T-helper 2 cell (primary cell): ENCODE measurements at regions not wholly inside any gene's neighbourhood (a gene's known extent, or its start where the extent isn't known, plus 50 kb on each side); places are given as distances from the start of the nearest gene placed in this dataset.
"Not testable (repeated sequence)": the region's sequence is repeated elsewhere in the genome, so short reads cannot be mapped to it uniquely, and the experiment has no call there.

ENCODE experiments used
- DNase-seq, 5 experiments: peaks; one replicate each; pipeline versions ENCODE4 v3.0.0 to v3.0.0-alpha.2; 2012 to 2022

GRCh38 chr4:184280137-184280536, 62.5 kb upstream of the ENPP6 start:
- no peak for DNase-seq

GRCh38 chr4:184279496-184280061, 61.9 kb upstream of the ENPP6 start:
- DNase-seq, result no peak

GRCh38 chr4:184277769-184278168, 60.1 kb upstream of the ENPP6 start:
- DNase-seq, result not testable (repeated sequence)

- not testable (repeated sequence) for DNase-seq
These were observed 59.3 kb upstream of the ENPP6 start for GRCh38 chr4:184277010-184277409.

- not testable (repeated sequence) for DNase-seq
These were observed 58.7 kb upstream of the ENPP6 start for GRCh38 chr4:184276346-184276745.

GRCh38 chr4:184275766-184276165, 58.1 kb upstream of the ENPP6 start:
- DNase-seq, result no peak

- no peak for DNase-seq
These were observed 56.7 kb upstream of the ENPP6 start for GRCh38 chr4:184274286-184274951.

GRCh38 chr4:184273166-184274147, 55.8 kb upstream of the ENPP6 start:
- peak in 1 of 5 experiments; percentile 92 for DNase-seq

- DNase-seq, result no peak
These were observed 53.2 kb upstream of the ENPP6 start for GRCh38 chr4:184270808-184271413.

- no peak for DNase-seq
These were observed 52.3 kb upstream of the ENPP6 start for GRCh38 chr4:184269879-184270430.

- peak in 1 of 5 experiments; percentile 76 for DNase-seq
These were observed 51.0 kb upstream of the ENPP6 start for GRCh38 chr4:184268584-184269160.

GRCh38 chr4:184267673-184268583, 50.3 kb upstream of the ENPP6 start:
- DNase-seq, result peak; percentile 21 to 95 (median 63)
